Fibroblast of lung (primary cell): ENCODE measurements at regions not wholly inside any gene's neighbourhood (a gene's known extent, or its start where the extent isn't known, plus 50 kb on each side); places are given as distances from the start of the nearest gene placed in this dataset.

Source experiments
- DNase-seq, 2 donors: peaks; one replicate each; pipeline versions ENCODE4 v3.0.0 to v3.0.0-alpha.2; 2010; ENCODE audit warnings: low read depth in 2 of 2
- H2AFZ ChIP-seq: 2 replicates; pipeline ENCODE4 v1.5.1; 2012; ENCODE audit warnings: low read length, control low read depth, inconsistent platforms
- H3K27ac ChIP-seq: 2 replicates; pipeline ENCODE4 v1.5.1; 2011; ENCODE audit warnings: low read length, control low read depth; ENCODE audit not compliant: insufficient read depth
- H3K27me3 ChIP-seq: 2 replicates; pipeline ENCODE4 v1.5.1; 2011; ENCODE audit warnings: mild to moderate bottlenecking, low read length; ENCODE audit not compliant: control insufficient read depth, insufficient read depth
- H3K36me3 ChIP-seq: 2 replicates; pipeline ENCODE4 v1.5.1; 2011; ENCODE audit warnings: low read length; ENCODE audit not compliant: control insufficient read depth, insufficient read depth
- H3K4me1 ChIP-seq: 2 replicates; pipeline ENCODE4 v1.5.1; 2011; ENCODE audit warnings: low read length; ENCODE audit not compliant: control insufficient read depth, insufficient read depth; ENCODE audit errors: extremely low read depth
- H3K4me2 ChIP-seq: 2 replicates; pipeline ENCODE4 v1.5.1; 2011; ENCODE audit warnings: low read length, control low read depth; ENCODE audit not compliant: insufficient read depth; ENCODE audit errors: extremely low read depth
- H3K4me3 ChIP-seq, 4 experiments: fragments of 200-600 bp in 1 of 4; sonication (generic) in 1 of 4; replicated peaks in 1 of 4; 2 replicates each; pipeline ENCODE4 v1.5.1; 2011 to 2016; ENCODE audit warnings: low read length in 4 of 4, low read depth in 3 of 4, mild to moderate bottlenecking in 3 of 4, control low read depth in 2 of 4, inconsistent platforms in 1 of 4, mixed read lengths in 1 of 4; ENCODE audit not compliant: insufficient read depth in 1 of 4; ENCODE audit errors: control extremely low read depth in 1 of 4
- H3K79me2 ChIP-seq: 2 replicates; pipeline ENCODE4 v1.5.1; 2012; ENCODE audit warnings: mild to moderate bottlenecking, low read length, inconsistent platforms; ENCODE audit not compliant: control insufficient read depth, insufficient read depth
- H3K9ac ChIP-seq: 2 replicates; pipeline ENCODE4 v1.5.1; 2011; ENCODE audit warnings: mild to moderate bottlenecking, low read length, control low read depth; ENCODE audit not compliant: insufficient read depth
- H3K9me3 ChIP-seq: 2 replicates; pipeline ENCODE4 v1.5.1; 2012; ENCODE audit warnings: low read depth, low read length; ENCODE audit not compliant: control insufficient read depth, insufficient read depth
- H4K20me1 ChIP-seq: 2 replicates; pipeline ENCODE4 v1.5.1; 2011; ENCODE audit warnings: low read length; ENCODE audit not compliant: control insufficient read depth, insufficient read depth; ENCODE audit errors: extremely low read depth
- CTCF ChIP-seq, 2 donors: IDR thresholded peaks in 1 of 2; conservative IDR thresholded peaks in 1 of 2; 1 replicate in 1 of 2; 2 replicates in 1 of 2; pipeline ENCODE4 v1.5.1; 2011 to 2012; ENCODE audit warnings: low read length in 2 of 2, control low read depth in 1 of 2, inconsistent platforms in 1 of 2, low read depth in 1 of 2, mild to moderate bottlenecking in 1 of 2
- EZH2 ChIP-seq: IDR thresholded peaks from 2 replicates; pipeline ENCODE4 v1.5.1; 2012; ENCODE audit warnings: low read length, control low read depth, mild to moderate bottlenecking; ENCODE audit errors: missing control alignments

DNA sequence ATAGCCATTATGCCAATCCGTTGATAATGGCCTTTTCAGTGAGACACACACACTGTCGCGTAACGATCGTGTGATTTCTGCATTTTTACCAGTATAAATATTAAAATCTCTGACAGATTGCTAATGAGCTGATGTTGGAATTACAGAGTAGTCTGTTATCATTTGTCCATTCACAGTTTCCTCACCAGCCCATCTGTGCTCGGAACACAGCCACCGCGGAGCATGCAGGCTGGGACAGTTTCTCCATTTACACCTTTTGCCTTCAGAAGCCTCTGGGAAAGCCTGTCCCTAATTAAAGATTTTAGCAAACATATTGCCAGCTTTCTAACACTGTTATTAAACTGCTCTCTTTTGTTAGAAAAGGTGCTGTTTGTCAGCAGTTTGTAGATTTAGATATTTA, 82.2 kb upstream of the BARHL2 start:
- no peak for DNase-seq
- Histone ChIP-seq H4K20me1 (no peaks in the 10 kb centered on the region), H3K27ac (no peak overlapping the region), H2AFZ (no peak overlapping the region), H3K27me3 (no peaks in the 10 kb centered on the region), H3K9me3 (no peaks in the 10 kb centered on the region), H3K4me1 (no peaks in the 10 kb centered on the region), H3K36me3 (no peaks in the 10 kb centered on the region), H3K79me2 (no peaks in the 10 kb centered on the region), H3K4me3 (no peak overlapping the region), H3K9ac (no peak overlapping the region), H3K4me2 (no peak overlapping the region)
- no peak for TF ChIP-seq CTCF (conservative IDR thresholded peaks at IDR 0.05 in 1 of 2, IDR thresholded peaks at IDR 0.05 in 1 of 2; ENCODE audit: low read depth in 1 of 2, low read length in 2 of 2)
- no peak for TF ChIP-seq EZH2

- Histone ChIP-seq H2AFZ (no peak overlapping the region), H3K9me3 (no peaks in the 10 kb centered on the region), H3K36me3 (no peaks in the 10 kb centered on the region), H3K4me3 (no peak overlapping the region), H3K9ac (no peak overlapping the region), H4K20me1 (no peaks in the 10 kb centered on the region), H3K27me3 (no peaks in the 10 kb centered on the region), H3K79me2 (no peaks in the 10 kb centered on the region), H3K4me1 (no peaks in the 10 kb centered on the region), H3K27ac (no peak overlapping the region), H3K4me2 (no peak overlapping the region)
- TF ChIP-seq EZH2 = no peak
- TF ChIP-seq CTCF (conservative IDR thresholded peaks at IDR 0.05 in 1 of 2, IDR thresholded peaks at IDR 0.05 in 1 of 2; ENCODE audit: low read depth in 1 of 2, low read length in 2 of 2) = no peak
- no peak for DNase-seq
These were observed 81.8 kb upstream of the BARHL2 start for GRCh38 chr1:90798883-90799282.

- Histone ChIP-seq H3K4me2 (no peak overlapping the region), H3K9me3 (no peaks in the 10 kb centered on the region), H3K27ac (no peak overlapping the region), H3K27me3 (no peaks in the 10 kb centered on the region), H3K79me2 (no peaks in the 10 kb centered on the region), H4K20me1 (no peaks in the 10 kb centered on the region), H3K36me3 (no peaks in the 10 kb centered on the region), H2AFZ (no peak overlapping the region), H3K4me3 (no peak overlapping the region), H3K9ac (no peak overlapping the region), H3K4me1 (no peaks in the 10 kb centered on the region)
- TF ChIP-seq CTCF (conservative IDR thresholded peaks at IDR 0.05 in 1 of 2, IDR thresholded peaks at IDR 0.05 in 1 of 2; ENCODE audit: low read depth in 1 of 2, low read length in 2 of 2) (no peak), EZH2 (no peak)
- no peak for DNase-seq
These were observed 81.2 kb upstream of the BARHL2 start for GRCh38 chr1:90798344-90798743.
